ENCODE measurements at regions not wholly inside any gene's neighbourhood (a gene's known extent, or its start where the extent isn't known, plus 50 kb on each side); places are given as distances from the start of the nearest gene placed in this dataset.
"Not testable (repeated sequence)": the region's sequence is repeated elsewhere in the genome, so short reads cannot be mapped to it uniquely, and the experiment has no call there.

DNA sequence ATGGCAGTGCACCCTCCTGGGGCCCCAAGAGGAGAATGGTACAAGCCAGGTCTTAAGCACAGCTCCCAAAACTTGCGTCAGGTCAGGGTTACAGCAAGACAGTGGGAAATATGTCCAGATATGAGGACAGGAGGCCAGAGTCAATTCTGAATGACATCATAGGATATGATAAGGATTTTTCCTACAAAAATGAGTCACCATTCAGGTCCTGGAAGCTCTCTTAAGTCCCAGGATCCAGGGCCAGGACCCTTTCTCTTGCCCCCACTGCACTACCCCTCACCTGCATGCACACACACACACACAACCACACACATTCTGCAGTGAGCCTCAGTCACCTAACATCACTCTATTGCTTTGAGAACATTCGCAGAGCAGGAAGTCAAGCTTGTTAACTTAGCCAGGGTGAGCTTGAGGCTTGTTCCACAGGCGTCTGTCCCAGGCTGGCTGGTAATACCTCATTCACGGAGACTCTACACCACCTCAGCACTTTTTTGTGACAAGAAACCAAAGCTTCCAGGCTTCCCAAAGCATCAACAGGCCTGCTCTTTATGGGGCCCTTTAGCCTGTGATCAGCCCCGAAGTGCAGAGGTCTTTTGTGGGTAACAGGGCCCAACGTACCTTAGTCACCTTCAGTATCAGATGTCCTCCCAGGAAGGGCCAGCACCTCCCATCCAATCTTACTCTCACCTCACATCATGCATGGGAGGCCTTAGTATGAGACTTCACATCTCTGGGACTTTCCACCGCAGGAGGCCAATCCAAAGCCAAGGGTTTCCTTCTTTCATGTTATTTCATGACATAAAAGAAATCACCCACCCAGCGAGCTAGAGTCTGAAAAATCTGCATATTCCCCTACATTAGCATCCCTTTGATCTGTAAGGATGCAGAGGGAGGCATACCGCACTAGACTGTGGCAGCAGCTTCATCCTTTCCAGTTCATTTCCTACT, 74.0 kb upstream of the LIPC start:
- DNase-seq (ENCODE audit: low read depth, low spot score), result no peak

DNA sequence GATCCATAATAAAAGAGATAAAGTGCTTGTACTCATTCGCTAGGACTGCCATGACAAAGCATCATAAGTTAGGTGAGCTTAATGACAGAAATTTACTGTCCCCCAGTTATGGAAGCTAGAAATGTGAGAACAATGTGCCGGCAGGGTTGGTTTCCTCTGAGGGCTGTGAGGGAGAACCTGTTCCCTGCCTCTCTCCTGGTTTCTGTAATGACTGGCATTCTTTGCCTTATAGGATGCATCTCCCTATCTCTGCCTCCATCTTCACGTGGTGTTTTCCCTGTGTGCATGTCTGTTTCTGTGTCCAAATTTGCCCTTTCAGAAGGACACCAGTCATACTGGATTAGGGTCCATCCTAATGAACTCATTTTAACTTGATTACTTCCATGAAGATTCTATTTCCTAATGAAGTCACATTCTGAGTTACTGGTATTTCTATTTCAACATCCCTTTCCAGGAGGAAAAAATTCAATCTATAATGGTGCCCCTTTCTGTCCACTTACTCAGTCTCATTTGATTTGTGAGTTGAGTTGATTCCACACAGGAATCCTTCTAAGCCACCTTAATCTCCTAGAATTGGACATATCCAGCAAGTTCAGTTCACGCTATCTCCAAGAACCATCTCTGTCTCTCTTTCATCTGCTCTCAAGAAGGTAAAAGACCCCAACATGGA, 71.2 kb upstream of the LIPC start:
- no peak for DNase-seq (ENCODE audit: low read depth, low spot score)

- DNase-seq (ENCODE audit: low read depth, low spot score), result no peak
Observed at GRCh38 chr15:58361273-58361759, 70.5 kb upstream of the LIPC start.

- DNase-seq (ENCODE audit: low read depth, low spot score), result no peak
Observed at GRCh38 chr15:58362262-58362922, 69.4 kb upstream of the LIPC start.

- DNase-seq (ENCODE audit: low read depth, low spot score), result not testable (repeated sequence)
Observed at GRCh38 chr15:58363118-58363517, 68.7 kb upstream of the LIPC start.

DNA sequence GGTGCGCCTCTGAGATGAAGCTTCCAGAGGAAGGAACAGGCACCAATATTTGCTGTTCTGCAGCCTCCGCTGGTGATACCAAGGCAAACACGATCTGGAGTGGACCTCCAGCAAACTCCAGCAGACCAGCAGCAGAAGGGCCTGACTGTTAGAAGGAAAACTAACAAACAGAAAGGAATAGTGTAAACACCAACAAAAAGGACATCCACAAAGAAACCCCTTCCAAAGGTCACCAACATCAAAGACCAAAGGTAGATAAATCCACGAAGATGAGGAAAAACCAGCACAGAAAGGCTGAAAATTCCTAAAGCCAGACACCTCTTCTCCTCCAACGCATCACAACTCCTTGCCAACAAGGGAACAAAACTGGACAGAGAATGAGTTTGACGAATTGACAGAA, 68.1 kb upstream of the LIPC start:
- not testable (repeated sequence) for DNase-seq (ENCODE audit: low read depth, low spot score)

DNA sequence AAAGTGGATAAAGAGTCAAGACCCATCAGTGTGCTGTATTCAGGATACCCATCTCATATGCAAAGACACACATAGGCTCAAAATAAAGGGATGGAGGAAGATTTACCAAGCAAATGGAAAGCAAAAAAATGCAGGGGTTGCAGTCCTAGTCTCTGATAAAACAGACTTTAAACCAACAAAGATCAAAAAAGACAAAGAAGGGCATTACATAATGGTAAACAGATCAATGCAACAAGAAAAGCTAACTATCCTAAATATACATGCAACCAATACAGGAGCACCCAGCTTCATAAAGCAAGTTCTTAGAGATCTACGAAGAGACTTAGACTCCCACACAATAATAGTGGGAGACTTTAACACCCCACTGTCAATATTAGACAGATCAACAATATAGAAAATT, 66.7 kb upstream of the LIPC start:
- DNase-seq (ENCODE audit: low read depth, low spot score), result not testable (repeated sequence)

GRCh38 chr15:58369261-58369701, 62.5 kb upstream of the LIPC start:
- DNase-seq (ENCODE audit: low read depth, low spot score), result peak; percentile 49

DNA sequence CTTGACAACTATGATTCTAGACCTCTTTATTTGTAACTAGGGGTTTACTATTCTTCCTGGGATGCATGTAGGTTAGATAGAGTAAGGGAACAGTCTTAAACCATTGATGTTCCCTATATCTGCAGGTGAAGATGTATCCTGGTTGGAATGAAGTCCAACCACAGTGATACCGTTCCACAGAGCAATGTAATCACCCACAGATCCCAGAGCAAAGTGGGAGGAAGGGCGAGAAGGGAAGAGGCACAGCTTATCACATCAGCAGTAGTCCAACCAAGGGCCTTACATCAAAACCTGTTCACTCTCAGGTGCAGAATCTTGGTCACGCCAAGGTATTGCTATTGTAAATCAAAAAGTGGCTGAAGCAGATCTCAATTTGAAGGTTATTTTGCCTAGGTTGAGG, 61.8 kb upstream of the LIPC start:
- DNase-seq (ENCODE audit: low read depth, low spot score), result no peak

DNA sequence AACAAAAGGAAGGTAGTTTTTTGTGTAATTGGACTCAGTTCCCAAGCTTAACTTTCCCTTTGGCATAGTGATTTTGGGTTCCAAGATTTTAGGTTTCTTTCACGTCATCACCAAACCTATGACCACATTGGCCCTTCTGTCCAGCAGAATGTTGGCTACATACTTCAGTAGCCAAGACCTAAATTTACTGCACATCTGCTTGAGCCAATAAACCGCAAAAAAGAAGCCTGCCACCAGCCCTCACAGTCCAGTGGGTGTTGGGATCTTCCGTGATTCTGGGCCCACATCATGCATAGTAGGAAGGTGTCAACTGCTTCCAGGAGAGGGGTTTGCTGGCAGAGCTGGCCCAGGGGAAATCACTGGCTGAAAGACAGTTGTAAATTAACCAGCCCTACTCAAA, 57.6 kb upstream of the LIPC start:
- no peak for DNase-seq (ENCODE audit: low read depth, low spot score)

DNA sequence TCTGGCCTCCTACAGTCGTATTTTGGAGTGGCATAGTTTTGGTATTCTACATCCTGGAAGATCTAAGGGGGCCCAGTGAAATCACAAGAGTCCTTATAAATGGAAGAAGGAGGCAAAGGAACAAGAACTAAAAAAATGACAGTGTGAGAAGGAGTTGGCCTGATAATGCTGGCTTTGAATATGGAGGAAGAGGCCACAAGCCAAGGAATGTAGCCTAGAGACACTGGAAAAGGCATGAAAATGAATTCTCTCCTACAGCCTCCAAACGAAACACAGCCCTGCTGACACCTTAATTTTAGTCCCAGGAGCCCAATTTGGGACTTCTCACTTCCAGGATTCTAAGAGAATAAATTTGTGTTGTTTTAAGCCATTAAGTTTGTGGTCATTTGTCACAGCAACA, 54.6 kb upstream of the LIPC start:
- no peak for DNase-seq (ENCODE audit: low read depth, low spot score)

DNA sequence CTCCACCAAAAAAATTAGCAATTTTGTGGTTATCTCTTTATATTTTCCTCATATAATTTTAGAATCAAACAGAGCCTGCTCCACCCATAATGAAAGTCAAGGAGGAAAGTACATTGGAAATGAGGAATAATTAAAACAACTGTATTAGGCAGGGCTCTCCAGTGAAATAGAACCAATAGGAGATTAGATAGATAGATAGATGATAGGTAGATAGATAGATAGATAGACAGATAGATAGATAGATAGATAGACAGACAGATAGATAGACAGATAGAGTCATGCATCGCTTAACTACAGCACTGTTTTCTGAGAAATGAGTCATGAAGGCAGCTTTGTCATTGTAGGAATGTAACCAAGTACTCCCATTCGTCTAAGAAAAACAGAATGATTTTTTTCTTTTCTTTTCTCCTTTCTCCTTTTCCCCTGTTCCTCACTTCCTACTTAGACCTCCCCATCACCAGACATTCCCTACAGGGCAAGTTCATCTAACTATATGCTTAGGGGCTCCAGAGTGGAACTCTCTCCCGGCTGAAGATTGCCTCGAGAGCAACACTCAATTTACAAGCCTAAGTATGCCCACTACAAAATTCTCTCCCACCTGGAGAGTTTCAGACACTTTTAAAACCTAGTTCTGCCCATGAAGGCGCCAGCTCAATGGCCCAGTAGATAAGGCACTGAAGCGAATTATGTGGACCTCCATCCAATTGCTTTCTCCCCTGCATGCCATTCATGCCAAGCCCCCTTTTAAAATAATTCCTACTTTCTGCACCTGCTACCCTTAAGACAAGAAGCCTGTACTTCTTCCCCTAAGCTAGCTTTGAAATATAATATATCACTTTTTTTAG, 53.3 kb upstream of the LIPC start:
- DNase-seq (ENCODE audit: low read depth, low spot score), result peak; percentile 41

DNA sequence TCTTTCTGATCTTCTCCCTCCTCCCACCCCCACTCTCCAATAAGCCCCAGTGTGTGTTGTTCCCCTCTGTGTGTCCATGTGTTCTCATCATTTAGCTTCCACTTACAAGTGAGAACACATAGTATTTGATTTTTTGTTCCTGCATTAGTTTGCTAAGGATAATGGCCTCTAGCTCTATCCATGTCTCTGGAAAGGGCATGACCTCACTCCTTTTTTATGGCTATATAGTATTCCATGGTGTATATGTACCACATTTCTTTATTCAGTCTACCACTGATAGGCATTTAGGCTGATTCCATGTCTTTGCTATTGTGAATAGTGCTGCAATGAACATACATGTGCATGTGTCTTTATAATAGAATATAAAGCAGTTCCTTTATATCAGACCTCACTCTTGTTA, 52.3 kb upstream of the LIPC start:
- not testable (repeated sequence) for DNase-seq (ENCODE audit: low read depth, low spot score)

GRCh38 chr15:58380280-58380945, 51.4 kb upstream of the LIPC start:
- no peak for DNase-seq (ENCODE audit: low read depth, low spot score)

DNA sequence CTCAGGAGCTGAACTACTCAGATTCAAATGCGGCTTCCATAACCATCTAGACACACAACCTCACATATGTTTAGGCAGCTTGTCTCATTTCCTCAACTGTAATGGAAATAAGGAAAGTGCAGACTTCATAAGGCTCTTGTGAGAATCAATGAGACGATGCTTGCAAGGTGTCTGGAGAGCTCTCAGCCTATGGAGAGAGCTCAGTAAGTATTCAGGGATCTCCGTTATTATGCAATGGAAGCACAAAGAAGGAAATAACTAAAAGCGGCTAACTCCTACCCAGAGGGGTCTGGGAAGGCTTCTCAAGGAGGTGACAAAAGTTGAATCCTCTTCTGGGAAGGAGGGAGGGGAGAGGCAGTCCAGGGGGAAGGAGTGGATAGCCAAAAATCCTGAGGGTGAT, 50.1 kb upstream of the LIPC start:
- no peak for DNase-seq (ENCODE audit: low read depth, low spot score)

All from astrocyte of the hippocampus (primary cell).